ENCODE measurements at regions not wholly inside any gene's neighbourhood (a gene's known extent, or its start where the extent isn't known, plus 50 kb on each side); places are given as distances from the start of the nearest gene placed in this dataset.

DNA sequence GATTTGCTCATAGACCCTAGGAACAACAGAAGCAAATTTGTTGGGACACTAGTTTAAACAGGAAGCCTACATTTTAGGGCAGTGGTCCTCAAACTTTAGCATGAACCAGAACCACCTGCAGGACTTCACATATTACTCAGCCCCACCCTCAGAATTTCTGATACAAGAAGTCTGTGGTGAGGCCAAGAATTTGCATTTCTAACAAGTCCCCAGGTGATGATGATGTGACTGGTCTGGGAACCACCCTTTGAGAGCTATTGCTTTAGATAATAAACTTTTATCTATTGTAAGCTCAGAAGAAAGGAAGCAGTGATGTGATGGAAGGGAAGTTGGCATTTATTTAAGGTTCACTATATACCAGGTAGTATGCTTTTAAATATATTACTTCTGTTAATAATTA is 194.0 kb downstream of the FAM181B start:
- TF ChIP-seq TARDBP (IDR thresholded peaks at IDR 0.05) (no peak), SP1 (IDR thresholded peaks at IDR 0.05) (no peak), FOXM1 (IDR thresholded peaks at IDR 0.05; ENCODE audit: borderline replicate concordance) (no peak), SUZ12 (IDR thresholded peaks at IDR 0.05) (no peak)
